SK-N-SH (cell line): ENCODE measurements at regions not wholly inside any gene's neighbourhood (a gene's known extent, or its start where the extent isn't known, plus 50 kb on each side); places are given as distances from the start of the nearest gene placed in this dataset.

Source experiments
- POLR2AphosphoS5 ChIP-seq: IDR thresholded peaks from 2 replicates; pipeline ENCODE4 v1.6.1; 2012; ENCODE audit warnings: low read depth, low read length
- TCF12 ChIP-seq: IDR thresholded peaks from 2 replicates; pipeline ENCODE4 v1.4.0; 2012
- ZBTB33 ChIP-seq: IDR thresholded peaks from 2 replicates; pipeline ENCODE4 v1.4.0; 2012; ENCODE audit warnings: low read depth, borderline replicate concordance
- TF ChIP-seq, protein P1 (sequence below): fragments of 200-600 bp; sonication (generic); IDR thresholded peaks from 2 replicates; pipeline ENCODE4 v1.6.1; 2017; ENCODE audit warnings: antibody characterized with exemption, mild to moderate bottlenecking, moderate library complexity

DNA sequence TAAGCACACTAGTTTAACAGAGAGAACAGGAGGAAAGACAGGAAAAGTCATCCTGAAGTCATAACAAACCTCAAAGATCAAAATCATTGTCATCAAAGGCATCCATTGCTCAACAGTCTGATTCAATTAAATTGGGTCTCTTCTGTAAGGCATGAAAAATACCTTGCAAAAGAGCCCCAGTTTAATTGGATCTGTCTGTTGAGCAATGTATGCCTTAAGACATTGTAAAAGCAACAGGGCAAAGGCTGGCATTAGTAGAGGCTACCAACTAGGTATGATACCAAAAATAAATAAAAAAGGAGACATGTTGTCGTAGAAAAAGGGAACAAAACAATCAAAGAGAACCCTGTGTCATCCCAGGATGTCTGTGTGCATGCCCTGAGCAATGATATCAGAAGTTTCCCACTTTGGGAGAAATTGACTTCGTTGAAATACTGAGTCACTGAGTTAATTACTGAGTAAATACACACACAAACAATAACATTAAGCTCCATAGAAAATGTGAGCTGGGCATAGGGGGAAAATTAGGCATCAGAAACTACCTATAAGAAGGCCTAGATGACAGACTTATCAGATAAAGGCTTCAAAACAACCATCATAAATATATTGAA is 1013.8 kb upstream of the CITED2 start:
- TF ChIP-seq, protein P1, sequence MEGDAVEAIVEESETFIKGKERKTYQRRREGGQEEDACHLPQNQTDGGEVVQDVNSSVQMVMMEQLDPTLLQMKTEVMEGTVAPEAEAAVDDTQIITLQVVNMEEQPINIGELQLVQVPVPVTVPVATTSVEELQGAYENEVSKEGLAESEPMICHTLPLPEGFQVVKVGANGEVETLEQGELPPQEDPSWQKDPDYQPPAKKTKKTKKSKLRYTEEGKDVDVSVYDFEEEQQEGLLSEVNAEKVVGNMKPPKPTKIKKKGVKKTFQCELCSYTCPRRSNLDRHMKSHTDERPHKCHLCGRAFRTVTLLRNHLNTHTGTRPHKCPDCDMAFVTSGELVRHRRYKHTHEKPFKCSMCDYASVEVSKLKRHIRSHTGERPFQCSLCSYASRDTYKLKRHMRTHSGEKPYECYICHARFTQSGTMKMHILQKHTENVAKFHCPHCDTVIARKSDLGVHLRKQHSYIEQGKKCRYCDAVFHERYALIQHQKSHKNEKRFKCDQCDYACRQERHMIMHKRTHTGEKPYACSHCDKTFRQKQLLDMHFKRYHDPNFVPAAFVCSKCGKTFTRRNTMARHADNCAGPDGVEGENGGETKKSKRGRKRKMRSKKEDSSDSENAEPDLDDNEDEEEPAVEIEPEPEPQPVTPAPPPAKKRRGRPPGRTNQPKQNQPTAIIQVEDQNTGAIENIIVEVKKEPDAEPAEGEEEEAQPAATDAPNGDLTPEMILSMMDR = no peak
- TF ChIP-seq TCF12 (no peak), ZBTB33 (no peak), POLR2AphosphoS5 (no peak)
